Esophagus squamous epithelium (tissue), 5 donors: ENCODE measurements at regions not wholly inside any gene's neighbourhood (a gene's known extent, or its start where the extent isn't known, plus 50 kb on each side); places are given as distances from the start of the nearest gene placed in this dataset.

ENCODE experiments used
- DNase-seq: peaks from one replicate; lab custom pipeline; 2025; lab: John Stamatoyannopoulos, UW
- H3K27ac ChIP-seq, 4 donors: fragments of 200-600 bp; sonication (generic); one replicate each; pipeline ENCODE4 v1.5.1; 2016 to 2019; ENCODE audit warnings: mild to moderate bottlenecking in 1 of 4
- H3K27me3 ChIP-seq, 4 donors: fragments of 200-600 bp; sonication (generic); 1 replicate in 3 of 4; 2 replicates in 1 of 4; pipeline versions ENCODE4 v1.5.1 to v1.6.0; 2017 to 2021; ENCODE audit warnings: antibody characterized with exemption in 1 of 4
- H3K36me3 ChIP-seq, 3 donors: fragments of 200-600 bp; sonication (generic); one replicate each; pipeline ENCODE4 v1.5.1; 2016 to 2019
- H3K4me1 ChIP-seq, 3 donors: fragments of 200-600 bp; sonication (generic); one replicate each; pipeline ENCODE4 v1.5.1; 2017 to 2019
- H3K4me3 ChIP-seq, 4 donors: fragments of 200-600 bp; sonication (generic); 1 replicate in 3 of 4; 2 replicates in 1 of 4; pipeline ENCODE4 v1.5.1; 2016 to 2019; ENCODE audit warnings: mild to moderate bottlenecking in 2 of 4, moderate library complexity in 1 of 4
- H3K9me3 ChIP-seq, 3 donors: fragments of 200-600 bp; sonication (generic); one replicate each; pipeline ENCODE4 v1.5.1; 2016 to 2019
- CTCF ChIP-seq, 6 experiments: fragments of 450-650 bp in 4 of 6; fragments of 200-600 bp in 2 of 6; sonication (generic) in 2 of 6; IDR thresholded peaks; one replicate each; pipeline ENCODE4 v1.5.1; 2016 to 2019; ENCODE audit warnings: antibody characterized with exemption in 6 of 6, mild to moderate bottlenecking in 4 of 6, moderate library complexity in 4 of 6
- POLR2A ChIP-seq, 4 donors: fragments of 450-650 bp; IDR thresholded peaks; one replicate each; pipeline ENCODE4 v1.6.1; 2017; ENCODE audit warnings: antibody characterized with exemption in 4 of 4, mild to moderate bottlenecking in 4 of 4, moderate library complexity in 3 of 4
- WGBS, 2 donors: methylation state at CpG; one replicate each; pipeline ENCODE4 v1.1.5; 2018; 5-methylcytosine and 5-hydroxymethylcytosine counted together
- intact Hi-C: fragments of 100-400 bp; cut with DNase I; formaldehyde crosslinking; loops from one replicate; pipeline ENCODE4 v1.15.0; 2022
- donor health status: DM: yes; HTN: yes; CAD: no.

- no peak for DNase-seq
- Histone ChIP-seq H3K36me3 (no peaks in the 10 kb centered on the region), H3K27ac (no peak overlapping the region), H3K9me3 (peaks cover 0 to 15% (median 6%) of the 10 kb centered on the region in 3 donors), H3K4me1 (no peaks in the 10 kb centered on the region), H3K4me3 (no peak overlapping the region), H3K27me3 (no peaks in the 10 kb centered on the region)
- intact Hi-C loops, result no loop called here
- 81 to 85% methylated on average over 23 to 24 of the region's 24 CpGs for WGBS, 2 donors
- TF ChIP-seq POLR2A (IDR thresholded peaks at IDR 0.05) (no peak), CTCF (IDR thresholded peaks at IDR 0.05) (no peak)
Observed at GRCh38 chrX:1072637-1073377, 139.6 kb downstream of the CRLF2 start.

- TF ChIP-seq POLR2A (IDR thresholded peaks at IDR 0.05) (no peak), CTCF (IDR thresholded peaks at IDR 0.05) (no peak)
- no peaks in the 10 kb centered on the region for H3K4me1 ChIP-seq
- no peak overlapping the region for H3K4me3 ChIP-seq
- H3K9me3 ChIP-seq, result peaks cover 0 to 18% (median 6%) of the 10 kb centered on the region in 3 donors
- no peaks in the 10 kb centered on the region for H3K36me3 ChIP-seq
- no peak overlapping the region for H3K27ac ChIP-seq
- WGBS, 2 donors, result 85 to 89% methylated on average over 9 of the region's 9 CpGs
- DNase-seq, result no peak
- no peaks in the 10 kb centered on the region for H3K27me3 ChIP-seq
- intact Hi-C loops, result no loop called here
Observed at GRCh38 chrX:1071351-1071750, 141.1 kb downstream of the CRLF2 start.

- DNase-seq, result no peak
- Histone ChIP-seq H3K4me1 (no peaks in the 10 kb centered on the region), H3K36me3 (no peaks in the 10 kb centered on the region), H3K27ac (no peak overlapping the region), H3K9me3 (peaks cover 0 to 26% (median 5%) of the 10 kb centered on the region in 3 donors), H3K4me3 (no peak overlapping the region), H3K27me3 (no peaks in the 10 kb centered on the region)
- no peak for TF ChIP-seq POLR2A (IDR thresholded peaks at IDR 0.05)
- TF ChIP-seq CTCF (IDR thresholded peaks at IDR 0.05), result no peak
- intact Hi-C loops, result no loop called here
- 76 to 79% methylated on average over 7 of the region's 8 CpGs for WGBS, 2 donors
Observed at GRCh38 chrX:1062351-1062750, 150.1 kb downstream of the CRLF2 start.

- Histone ChIP-seq H3K27me3 (no peaks in the 10 kb centered on the region), H3K36me3 (no peaks in the 10 kb centered on the region), H3K4me3 (no peak overlapping the region), H3K4me1 (no peaks in the 10 kb centered on the region), H3K9me3 (peaks cover 0 to 31% (median 5%) of the 10 kb centered on the region in 3 donors), H3K27ac (no peak overlapping the region)
- intact Hi-C loops, result no loop called here
- no peak for DNase-seq
- TF ChIP-seq POLR2A (IDR thresholded peaks at IDR 0.05) (no peak), CTCF (IDR thresholded peaks at IDR 0.05) (no peak)
- 79 to 84% methylated on average over 6 to 7 of the region's 7 CpGs for WGBS, 2 donors
Observed at GRCh38 chrX:1060562-1060960, 151.9 kb downstream of the CRLF2 start.
